ENCODE measurements at regions not wholly inside any gene's neighbourhood (a gene's known extent, or its start where the extent isn't known, plus 50 kb on each side); places are given as distances from the start of the nearest gene placed in this dataset.

- no peaks in the 10 kb centered on the region for H3K36me3 ChIP-seq (replicated peaks in 1 of 2)
- no peak overlapping the region for H3K4me3 ChIP-seq
- no peaks in the 10 kb centered on the region for H3K9me3 ChIP-seq (replicated peaks in 1 of 3)
- intact Hi-C loops (cut with DNase I) = no loop called here
- TF ChIP-seq CTCF (IDR thresholded peaks at IDR 0.05) (no peak), POLR2A (IDR thresholded peaks at IDR 0.05) (no peak)
- no peaks in the 10 kb centered on the region for H3K4me1 ChIP-seq (replicated peaks in 1 of 2)
- 74 to 84% (median 79%) methylated on average over 1 of the region's 1 CpG for WGBS, 4 donors
- no peak overlapping the region for H3K27ac ChIP-seq
- H3K27me3 ChIP-seq = no peaks in the 10 kb centered on the region
- no peak for DNase-seq
Observed at GRCh38 chr2:142323206-142323605, 192.4 kb upstream of the LRP1B start.

GRCh38 chr2:142321706-142322280 is 191.0 kb upstream of the LRP1B start:
- H3K27ac ChIP-seq = no peak overlapping the region
- H3K4me3 ChIP-seq = no peak overlapping the region
- no peaks in the 10 kb centered on the region for H3K36me3 ChIP-seq (replicated peaks in 1 of 2)
- WGBS, 4 donors = 53 to 70% (median 64%) methylated on average over 1 of the region's 1 CpG
- no peaks in the 10 kb centered on the region for H3K4me1 ChIP-seq (replicated peaks in 1 of 2)
- DNase-seq = no peak
- H3K27me3 ChIP-seq = no peaks in the 10 kb centered on the region
- no peak for TF ChIP-seq POLR2A (IDR thresholded peaks at IDR 0.05)
- no peak for TF ChIP-seq CTCF (IDR thresholded peaks at IDR 0.05)
- H3K9me3 ChIP-seq (replicated peaks in 1 of 3) = no peaks in the 10 kb centered on the region
- intact Hi-C loops (cut with DNase I) = no loop called here

- 88 to 96% (median 92%) methylated on average over 1 of the region's 1 CpG for WGBS, 4 donors
- intact Hi-C loops (cut with DNase I) = no loop called here
Observed at GRCh38 chr2:142320067-142320466, 189.3 kb upstream of the LRP1B start.

DNA sequence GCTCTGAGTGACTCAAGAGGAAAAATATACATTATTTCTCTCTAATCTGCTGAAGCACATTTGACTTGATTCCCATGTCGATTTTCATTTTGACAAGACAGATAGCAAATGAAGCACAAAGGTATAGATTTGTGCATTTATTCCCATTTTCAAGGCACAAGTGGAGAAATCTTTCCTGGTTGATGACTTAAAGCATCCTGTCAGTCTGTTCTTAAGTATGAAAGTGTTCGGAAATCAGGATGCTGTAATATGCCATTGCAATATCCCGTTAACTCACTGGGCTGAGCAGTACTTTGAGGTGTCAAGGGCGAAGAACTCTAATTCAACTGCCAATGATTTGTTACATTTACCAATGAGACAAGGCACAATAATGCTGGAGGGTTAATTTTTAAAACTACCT is 185.2 kb upstream of the LRP1B start:
- Histone ChIP-seq H3K9me3 (replicated peaks in 1 of 3) (no peaks in the 10 kb centered on the region), H3K36me3 (replicated peaks in 1 of 2) (no peaks in the 10 kb centered on the region), H3K27me3 (no peaks in the 10 kb centered on the region), H3K4me3 (no peak overlapping the region), H3K4me1 (replicated peaks in 1 of 2) (no peaks in the 10 kb centered on the region), H3K27ac (no peak overlapping the region)
- intact Hi-C loops (cut with DNase I) = no loop called here
- DNase-seq = no peak
- no peak for TF ChIP-seq POLR2A (IDR thresholded peaks at IDR 0.05)
- no peak for TF ChIP-seq CTCF (IDR thresholded peaks at IDR 0.05)
- WGBS, 4 donors = 76 to 85% (median 81%) methylated on average over 4 of the region's 4 CpGs

More at GRCh38 chr2:142320067-142320466, 189.3 kb upstream of the LRP1B start:
- H3K4me3 ChIP-seq = no peak overlapping the region
- DNase-seq = no peak
- no peaks in the 10 kb centered on the region for H3K4me1 ChIP-seq (replicated peaks in 1 of 2)
- no peaks in the 10 kb centered on the region for H3K9me3 ChIP-seq (replicated peaks in 1 of 3)
- no peaks in the 10 kb centered on the region for H3K36me3 ChIP-seq (replicated peaks in 1 of 2)
- TF ChIP-seq POLR2A (IDR thresholded peaks at IDR 0.05) = no peak
- TF ChIP-seq CTCF (IDR thresholded peaks at IDR 0.05) = no peak
- no peaks in the 10 kb centered on the region for H3K27me3 ChIP-seq
- no peak overlapping the region for H3K27ac ChIP-seq

All from adrenal gland (tissue), 9 donors.